HUDEP-2 (cell line): ENCODE measurements at regions not wholly inside any gene's neighbourhood (a gene's known extent, or its start where the extent isn't known, plus 50 kb on each side); places are given as distances from the start of the nearest gene placed in this dataset.
"Not testable (repeated sequence)": the region's sequence is repeated elsewhere in the genome, so short reads cannot be mapped to it uniquely, and the experiment has no call there.

Source experiments
- DNase-seq, 76 experiments: peaks; one replicate each; lab custom pipeline; 2025; ENCODE audit not compliant: unreplicated experiment in 76 of 76; lab: John Stamatoyannopoulos, UW

DNA sequence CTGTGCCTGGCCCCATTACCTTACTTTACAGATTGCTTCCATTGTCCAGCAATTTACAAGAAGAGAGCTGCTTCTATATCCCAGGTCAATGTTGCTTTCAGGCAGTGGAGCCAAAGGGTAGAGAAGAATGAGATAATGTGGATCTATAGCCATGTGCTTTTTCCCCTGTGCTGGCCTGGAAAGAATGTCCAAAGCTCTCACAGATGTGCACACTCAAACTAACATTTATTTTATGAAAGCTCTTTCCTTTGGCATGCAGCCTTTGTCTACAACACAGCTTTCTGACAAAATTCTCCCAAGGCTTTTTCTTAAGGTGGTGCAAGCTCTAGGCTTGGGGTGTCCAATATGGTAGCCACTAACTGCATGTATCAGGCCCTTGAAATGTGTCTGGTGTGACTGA, 217.3 kb downstream of the LRRC70 start:
- no peak for DNase-seq

DNA sequence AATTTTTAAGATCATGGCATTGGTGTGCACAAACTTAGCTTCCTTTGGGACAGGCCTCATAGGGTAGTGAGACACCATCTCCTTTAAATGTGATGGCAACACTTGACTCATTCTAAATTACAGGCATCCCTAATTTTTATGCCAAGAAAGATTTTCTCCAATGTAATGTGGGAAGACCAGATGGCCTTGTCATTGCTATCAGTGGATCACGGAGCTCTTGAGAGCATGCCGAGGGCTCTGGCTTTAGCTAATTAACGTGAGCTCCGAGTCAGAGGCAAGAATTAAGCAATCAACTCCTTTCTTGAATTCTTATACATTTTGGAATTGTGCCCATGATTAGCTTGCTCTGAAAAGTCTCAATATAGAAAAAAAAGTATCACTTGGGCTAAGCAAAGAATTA, 215.8 kb downstream of the LRRC70 start:
- no peak for DNase-seq

DNA sequence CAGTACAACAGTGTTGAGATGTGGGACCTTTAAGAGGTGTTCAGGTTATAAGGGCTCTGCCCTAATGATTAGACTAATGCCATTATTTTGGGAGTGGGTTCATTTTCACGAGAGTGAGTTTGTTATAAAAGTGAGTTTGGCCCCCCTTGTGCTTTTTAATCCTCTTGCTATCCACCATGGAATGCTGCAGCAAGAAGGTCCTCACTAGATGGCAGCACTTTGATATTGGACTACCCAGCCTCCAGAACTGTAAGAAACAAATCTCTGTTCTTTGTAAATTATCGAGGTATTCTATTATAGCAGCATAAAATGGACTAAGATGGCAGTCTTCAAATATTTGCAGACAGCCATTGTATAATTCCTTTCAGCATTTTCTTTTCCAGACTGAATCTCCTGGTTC, 212.4 kb downstream of the LRRC70 start:
- DNase-seq, result no peak

DNA sequence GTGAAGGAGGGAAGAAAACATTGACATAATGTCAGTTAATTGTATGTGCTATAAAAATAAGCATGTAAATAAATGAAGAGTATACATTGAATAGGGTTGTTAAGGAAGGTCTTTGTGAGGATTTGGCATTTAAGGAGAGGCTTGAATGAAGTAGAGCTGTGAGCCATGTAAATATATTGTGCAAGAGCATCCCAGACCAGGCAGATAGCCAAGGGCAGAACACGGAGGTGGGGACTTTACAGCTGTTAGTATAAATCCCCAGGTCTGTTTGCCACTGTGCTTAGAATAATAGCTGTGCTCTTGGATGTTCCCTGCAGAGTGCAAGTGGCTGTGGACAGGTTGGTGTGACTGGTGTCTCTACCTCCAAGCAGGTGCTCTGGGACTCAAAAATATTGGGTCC, 211.7 kb downstream of the LRRC70 start:
- no peak for DNase-seq

DNA sequence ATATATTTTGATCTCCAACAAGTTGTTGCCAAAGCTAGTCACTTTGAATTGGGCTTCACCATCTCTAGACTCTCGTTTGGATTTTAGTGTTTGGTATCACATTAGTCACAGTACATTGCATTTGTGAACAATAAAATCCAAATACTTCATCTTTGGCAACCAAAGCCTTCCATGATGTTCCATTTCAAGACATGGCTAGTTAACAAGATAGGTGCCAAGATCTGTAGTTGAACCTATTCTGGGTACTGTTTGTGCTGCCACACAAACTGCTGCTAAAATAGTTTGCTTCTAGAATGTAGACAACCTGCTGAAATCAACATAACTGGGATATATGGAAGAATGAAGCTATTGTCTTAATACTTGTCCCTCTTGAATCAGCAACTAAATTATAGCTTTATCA, 207.5 kb downstream of the LRRC70 start:
- no peak for DNase-seq

DNA sequence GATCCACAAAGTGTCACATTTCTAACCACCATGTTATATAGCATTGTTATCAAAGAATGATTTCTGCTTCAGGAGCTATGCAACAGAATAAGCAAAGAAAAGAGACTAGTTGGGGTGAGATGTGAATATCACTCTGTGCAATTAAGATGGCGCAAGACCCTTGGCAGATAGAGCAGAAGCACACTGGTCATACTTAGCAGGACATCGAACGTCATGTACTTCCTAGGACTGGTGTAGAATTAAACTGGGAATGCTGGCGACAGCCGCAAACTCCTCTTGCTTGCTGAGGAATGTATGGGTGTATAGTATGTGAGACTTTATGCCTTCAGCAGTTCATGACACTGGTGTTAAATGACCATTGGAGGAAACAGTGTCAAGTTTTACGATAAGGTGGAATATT, 207.0 kb downstream of the LRRC70 start:
- DNase-seq, result no peak

DNA sequence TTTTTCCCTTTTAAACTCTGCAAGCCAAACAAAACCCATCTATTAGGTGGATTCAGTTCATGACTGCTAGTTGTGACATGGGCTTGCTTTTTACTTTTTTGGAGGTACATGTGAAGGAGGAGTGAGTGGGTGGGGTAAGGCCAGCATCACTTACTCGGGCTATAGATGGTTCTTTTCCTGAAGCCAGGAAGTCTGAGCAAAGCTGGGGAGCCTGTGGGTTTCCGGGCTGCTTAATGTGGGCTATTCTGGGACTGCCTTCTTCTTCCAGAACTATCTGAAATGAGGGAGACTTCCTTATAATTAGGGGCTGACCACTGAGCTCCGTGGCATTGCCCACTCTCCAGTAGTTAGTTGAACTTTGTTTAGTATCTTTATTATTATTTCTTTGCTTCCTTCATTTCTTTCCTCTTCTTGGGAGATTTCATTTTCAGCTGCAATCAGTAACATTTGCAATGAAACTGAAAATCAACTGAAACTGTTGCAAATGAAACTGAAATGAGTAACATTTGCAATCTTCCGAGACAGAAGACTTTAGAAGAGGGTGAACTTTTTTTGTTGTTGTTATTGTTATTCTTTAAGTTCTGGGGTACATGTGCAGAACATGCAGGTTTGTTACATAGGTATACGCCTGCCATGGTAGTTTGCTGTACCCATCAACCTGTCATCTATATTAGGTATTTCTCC, 204.9 kb downstream of the LRRC70 start:
- no peak for DNase-seq

DNA sequence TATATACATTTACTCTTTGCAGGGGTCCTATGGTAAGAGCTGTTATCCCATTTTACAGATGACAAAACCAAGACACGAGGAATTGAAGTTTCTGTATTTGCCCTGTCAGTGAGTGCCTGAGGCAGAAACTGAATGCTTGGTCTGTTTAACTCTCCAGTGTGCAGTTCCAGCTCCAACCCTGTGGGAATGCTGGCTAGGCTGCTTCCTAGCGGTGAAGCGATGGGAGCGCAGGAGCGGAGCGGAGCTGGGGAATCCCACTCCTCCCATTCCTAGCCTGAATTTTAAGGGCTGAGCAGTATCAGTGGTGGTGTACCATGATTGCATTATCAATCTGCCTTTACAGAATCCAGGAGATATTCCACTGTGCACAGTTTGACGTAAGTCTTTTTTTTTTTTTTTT, 202.3 kb downstream of the LRRC70 start:
- DNase-seq, result no peak

DNA sequence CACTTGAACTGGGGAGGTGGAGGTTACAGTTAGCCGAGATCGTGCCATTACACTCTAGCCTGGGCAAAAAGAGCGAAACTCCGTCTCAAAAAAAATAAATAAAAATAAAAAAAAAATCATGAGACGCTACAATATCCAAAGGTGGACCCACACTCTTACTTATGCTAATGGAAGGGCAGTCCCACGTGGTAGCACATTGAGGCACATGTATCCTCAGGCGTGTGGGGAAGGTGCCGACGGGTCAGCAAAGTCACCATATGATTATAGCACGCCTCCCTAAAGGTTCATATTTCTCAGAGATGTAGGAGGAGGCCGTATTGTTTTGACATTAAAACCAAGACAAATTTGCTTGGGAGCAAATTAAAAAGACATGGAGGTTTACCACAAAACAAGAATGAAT, 201.6 kb downstream of the LRRC70 start:
- no peak for DNase-seq

DNA sequence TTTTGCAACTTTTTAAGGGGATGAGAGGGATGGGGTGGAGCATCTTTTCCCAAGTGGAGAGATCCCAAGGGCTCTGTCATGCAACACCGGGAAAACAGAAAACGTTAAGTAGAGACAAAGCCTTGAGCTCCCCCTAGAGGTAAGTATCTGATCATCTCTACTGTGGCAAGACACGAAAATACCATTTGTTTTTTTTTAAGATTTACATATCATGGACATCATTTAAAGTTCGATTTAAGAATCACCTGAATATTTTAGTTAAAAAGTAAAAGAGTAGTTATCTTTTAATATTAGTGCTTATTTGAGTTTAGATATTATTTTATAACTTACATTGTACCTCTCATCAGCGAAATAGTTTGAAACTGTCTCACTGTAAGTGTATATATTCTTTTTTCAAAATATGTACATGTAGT, 200.4 kb downstream of the LRRC70 start:
- DNase-seq, result peak in 22 of 76 experiments; percentile 2 to 41 (median 14)

DNA sequence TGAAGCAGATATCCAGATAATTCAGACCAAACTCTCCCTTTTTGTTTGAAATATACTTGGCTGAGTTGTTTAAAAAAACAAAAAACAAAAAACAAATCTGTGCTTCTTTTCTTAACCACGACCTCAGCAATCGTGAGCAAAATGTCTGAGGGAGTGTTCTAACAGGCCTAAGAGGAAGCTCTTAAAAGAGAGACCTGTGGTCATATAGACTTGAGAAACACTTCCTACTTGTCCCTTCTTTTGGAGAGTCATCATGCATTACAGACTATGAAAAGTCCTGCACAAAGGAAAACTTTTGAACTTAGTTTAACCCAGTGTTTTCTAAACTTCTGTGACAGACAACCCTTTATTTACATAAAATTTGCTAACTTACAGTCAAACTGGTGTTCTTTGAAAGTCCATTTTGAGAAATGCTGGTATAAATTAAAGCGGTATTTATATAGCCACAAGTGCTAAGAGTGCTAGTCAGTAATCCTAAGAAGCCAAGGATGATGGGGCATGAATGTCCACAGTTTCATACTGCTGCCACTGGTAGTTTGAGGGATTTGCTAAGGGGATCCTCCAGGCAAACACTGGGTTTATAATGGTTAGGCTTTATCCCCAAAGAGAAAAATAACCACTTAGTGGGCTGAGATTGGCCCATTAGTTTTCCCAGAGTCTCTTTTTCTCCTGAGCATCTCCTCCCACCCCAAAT, 199.8 kb downstream of the LRRC70 start:
- no peak for DNase-seq

DNA sequence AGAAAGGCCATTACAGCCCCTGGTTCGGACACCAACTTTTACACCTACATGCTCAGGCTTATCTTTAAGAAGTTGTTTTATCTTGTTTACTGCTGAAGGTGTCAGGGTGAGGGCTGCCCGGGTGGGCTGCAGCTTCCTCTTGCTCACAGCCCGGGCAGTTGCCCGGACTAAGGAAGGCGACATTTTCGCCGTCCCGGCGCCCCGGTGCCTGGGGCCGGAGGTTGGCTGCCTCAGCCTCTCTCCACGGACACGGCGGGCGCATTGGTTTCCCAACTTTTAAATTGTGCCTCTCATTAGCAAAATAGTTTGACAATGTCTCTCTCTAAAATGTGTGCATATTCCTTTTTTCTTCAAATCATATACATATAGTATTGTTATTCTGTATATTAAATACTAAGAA, 198.5 kb downstream of the LRRC70 start:
- not testable (repeated sequence) for DNase-seq

DNA sequence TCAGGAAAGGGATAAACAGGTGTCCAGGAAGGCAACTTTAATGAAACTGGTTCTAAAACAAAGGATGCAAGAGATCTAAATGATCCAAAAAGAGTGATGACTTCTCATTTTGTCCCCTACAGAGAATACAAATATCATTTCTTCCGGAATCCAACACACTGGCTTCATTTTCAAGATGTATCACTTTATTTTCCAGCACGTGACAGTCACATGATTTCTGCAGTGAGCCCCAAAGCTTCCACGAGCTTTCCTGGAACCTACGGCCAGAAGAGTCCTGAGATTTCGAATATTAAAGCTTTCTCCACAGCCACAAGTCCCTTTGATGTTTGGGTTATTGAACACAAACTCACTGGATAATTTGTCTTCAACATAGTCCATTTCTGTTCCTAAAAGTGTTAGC, 198.0 kb downstream of the LRRC70 start:
- DNase-seq, result not testable (repeated sequence)

DNA sequence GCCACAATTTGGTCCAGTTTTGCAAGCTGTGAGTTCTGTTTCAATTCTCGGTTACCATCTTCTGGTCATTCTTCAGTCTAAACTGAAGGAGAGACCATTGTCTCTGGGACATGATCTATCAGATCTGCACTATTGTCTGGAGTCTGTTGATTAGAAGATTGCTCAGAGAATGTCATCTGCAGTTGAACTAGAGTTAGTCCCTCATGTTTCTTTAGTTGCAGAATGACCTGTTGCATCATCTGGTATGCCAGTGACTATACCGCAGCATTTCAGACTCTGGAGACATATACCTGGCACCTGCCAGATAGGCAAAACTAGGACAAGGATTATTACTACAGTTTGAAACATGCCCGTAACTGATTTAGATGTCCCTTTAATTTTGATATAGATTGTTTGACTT, 194.8 kb downstream of the LRRC70 start:
- DNase-seq, result no peak

DNA sequence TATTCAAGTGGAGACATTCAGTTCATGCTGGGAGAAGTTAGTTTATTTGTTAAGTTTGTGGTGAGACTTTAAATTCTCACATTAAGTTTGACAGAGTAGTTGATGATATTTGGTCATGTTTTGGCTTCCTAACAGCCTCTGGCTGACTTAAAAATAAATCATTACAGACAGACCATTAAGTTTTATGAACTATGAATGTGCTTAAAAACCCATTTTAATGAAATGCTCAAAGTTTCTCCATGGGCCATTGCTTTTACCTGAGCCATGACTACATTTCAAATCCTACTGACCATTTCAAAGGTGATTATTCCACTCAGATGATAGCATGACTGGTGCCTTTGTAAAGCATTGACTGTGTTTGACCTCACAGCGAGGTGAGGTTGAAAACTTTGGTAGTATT, 192.7 kb downstream of the LRRC70 start:
- no peak for DNase-seq

DNA sequence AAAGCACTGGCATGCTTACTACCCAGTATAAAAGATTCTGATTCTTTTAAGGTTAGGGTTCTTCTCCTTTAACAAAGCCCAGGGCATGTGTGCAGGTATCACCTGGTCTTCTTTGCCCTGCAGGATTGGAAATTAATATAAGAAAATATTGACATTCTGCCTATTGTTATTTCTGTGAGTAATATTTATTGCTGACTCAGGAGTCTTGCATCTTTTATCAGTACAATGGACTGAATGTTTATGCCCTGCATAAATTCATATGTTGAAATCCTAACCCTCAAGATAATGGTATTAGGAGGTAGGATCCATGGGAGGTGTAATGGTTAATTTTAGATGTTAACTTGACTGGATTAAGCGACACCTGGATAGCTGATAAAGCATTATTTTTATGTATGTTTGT, 189.0 kb downstream of the LRRC70 start:
- no peak for DNase-seq

DNA sequence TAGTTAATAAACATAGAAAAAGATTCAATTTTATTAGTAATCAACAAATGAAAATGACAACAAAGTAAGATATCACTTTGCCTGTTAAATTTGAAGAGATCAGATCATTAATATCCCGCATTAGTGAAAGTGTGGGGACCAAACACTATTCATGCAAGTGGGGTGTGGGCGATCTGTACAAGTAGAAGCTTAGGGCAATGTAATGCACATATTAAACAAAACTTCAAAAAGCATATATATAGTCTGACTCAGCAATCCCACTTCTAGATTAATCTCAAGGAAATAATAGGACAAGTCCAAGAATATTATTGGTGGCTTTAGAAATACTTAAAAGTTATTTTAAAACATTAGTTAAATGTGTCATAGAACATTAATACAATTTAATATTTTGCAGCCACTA, 188.5 kb downstream of the LRRC70 start:
- no peak for DNase-seq

DNA sequence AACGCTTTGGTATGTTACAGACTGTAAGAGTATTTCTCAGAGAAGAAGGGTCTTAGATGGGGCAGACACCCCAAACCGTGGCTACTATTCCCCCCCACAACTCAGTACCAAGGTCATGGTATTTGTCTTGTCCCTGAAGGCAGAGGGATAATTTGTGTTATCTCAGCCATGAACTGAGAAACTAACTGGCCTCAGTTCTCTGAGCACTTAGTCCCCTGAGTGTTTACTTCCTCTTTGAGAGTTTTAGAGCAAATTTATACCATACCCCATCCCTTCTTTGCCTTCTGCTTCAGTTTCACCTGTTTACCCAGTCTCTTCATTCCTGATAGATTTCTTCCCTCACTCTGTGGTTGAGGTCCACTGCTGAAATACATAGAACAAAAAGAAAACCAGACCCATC, 183.9 kb downstream of the LRRC70 start:
- DNase-seq, result no peak

DNA sequence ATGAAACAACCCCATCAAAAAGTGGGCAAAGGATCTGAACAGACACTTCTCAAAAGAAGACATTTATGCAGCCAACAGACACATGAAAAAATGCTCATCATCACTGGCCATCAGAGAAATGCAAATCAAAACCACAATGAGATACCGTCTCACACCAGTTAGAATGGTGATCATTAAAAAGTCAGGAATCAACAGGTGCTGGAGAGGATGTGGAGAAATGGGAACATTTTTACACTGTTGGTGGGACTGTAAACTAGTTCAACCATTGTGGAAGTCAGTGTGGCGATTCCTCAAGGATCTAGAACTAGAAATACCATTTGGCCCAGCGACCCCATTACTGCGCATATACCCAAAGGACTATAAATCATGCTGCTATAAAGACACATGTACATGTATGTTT, 179.1 kb downstream of the LRRC70 start:
- not testable (repeated sequence) for DNase-seq

DNA sequence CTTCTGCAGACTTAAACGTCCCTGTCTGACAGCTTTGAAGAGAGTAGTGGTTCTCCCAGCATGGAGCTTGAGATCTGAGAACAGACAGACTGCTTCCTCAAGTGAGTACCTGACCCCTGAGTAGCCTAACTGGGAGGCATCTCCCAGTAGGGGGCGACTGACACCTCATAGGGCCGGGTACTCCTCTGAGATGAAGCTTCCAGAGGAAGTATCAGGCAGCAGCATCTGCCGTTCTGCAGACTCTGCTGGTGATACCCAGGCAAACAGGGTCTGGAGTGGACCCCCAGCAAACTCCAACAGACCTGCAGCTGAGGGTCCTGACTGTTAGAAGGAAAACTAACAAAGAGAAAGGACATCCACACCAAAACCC, 174.4 kb downstream of the LRRC70 start:
- not testable (repeated sequence) for DNase-seq

DNA sequence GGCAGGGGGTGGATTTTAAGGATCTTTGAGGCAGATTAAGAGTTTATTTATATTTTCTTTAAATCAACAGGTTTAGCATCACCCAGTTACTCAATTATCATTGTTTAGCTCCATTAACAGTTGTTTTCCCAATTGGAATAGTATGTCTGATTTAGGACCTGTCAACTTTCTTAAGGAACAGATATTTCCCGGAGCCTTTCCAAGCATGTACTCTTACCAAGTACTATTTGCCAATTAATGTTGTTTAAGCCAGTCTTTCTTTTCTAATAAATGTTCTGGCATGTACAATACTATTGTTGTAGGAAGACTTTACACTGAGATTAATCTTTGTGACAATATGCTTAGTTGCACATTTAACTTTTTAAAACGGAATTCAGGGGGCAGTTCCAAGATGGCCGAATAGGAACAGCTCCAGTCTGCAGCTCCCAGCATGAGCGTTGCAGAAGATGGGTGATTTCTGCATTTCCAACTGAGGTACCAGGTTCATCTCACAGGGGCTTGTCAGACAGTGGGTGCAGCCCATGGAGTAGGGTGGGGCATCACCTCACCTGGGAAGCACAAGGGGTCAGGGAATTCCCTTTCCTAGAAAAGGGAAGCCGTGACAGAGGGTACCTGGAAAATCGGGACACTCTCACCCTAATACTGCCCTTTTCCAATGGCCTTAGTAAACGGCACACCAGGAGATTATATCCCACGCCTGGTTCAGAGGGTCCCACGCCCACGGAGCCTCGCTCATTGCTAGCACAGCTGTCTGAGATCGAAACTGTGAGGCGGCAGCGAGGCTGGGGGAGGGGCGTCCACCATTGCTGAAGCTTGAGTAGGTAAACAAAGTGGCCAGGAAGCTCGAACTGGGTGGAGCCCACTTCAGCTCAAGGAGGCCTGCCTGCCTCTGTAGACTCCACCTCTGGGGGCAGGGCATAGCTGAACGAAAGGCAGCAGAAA, 173.7 kb downstream of the LRRC70 start:
- DNase-seq, result not testable (repeated sequence)

DNA sequence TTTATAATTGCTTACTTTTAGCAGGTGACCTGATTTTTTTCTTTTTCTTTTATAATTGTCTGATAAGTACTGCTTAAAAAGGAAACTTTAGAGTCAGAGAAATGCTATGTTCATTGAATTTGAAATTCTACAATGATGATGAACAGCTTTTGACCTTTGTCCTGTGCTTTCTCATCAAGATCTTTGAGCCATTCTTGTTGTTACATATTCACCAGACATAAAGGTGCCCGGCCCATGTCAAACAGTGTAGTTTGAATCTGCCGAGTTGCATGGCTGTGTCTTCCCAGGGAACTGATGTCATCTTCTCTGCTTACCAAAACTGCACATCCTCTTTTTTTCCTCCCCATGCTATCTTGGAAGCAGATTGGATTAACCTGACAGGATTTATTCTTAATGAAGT, 163.6 kb downstream of the LRRC70 start:
- DNase-seq, result no peak
